H4 (cell line): ENCODE measurements at regions not wholly inside any gene's neighbourhood (a gene's known extent, or its start where the extent isn't known, plus 50 kb on each side); places are given as distances from the start of the nearest gene placed in this dataset.

ENCODE experiments used
- DNase-seq: peaks from one replicate; pipeline ENCODE4 v3.0.0-alpha.2; 2015; ENCODE audit warnings: low spot score

GRCh38 chr3:193780397-193780796 lies 187.4 kb downstream of the OPA1 start:
- no peak for DNase-seq

GRCh38 chr3:193780810-193781478 lies 187.9 kb downstream of the OPA1 start:
- peak; percentile 76 for DNase-seq

GRCh38 chr3:193782276-193782647 lies 189.3 kb downstream of the OPA1 start:
- DNase-seq, result peak; percentile 90

- DNase-seq, result no peak
Observed at GRCh38 chr3:193782747-193783146, 189.7 kb downstream of the OPA1 start.

- peak; percentile 37 for DNase-seq
Observed at GRCh38 chr3:193783166-193783896, 190.3 kb downstream of the OPA1 start.

- DNase-seq, result no peak
Observed at GRCh38 chr3:193784822-193785221, 191.8 kb downstream of the OPA1 start.

GRCh38 chr3:193787496-193787870 lies 194.5 kb downstream of the OPA1 start:
- DNase-seq, result no peak

GRCh38 chr3:193788189-193788991 lies 195.4 kb downstream of the OPA1 start:
- peak; percentile 66 for DNase-seq

- no peak for DNase-seq
Observed at GRCh38 chr3:193789455-193789854, 196.4 kb downstream of the OPA1 start.

- no peak for DNase-seq
Observed at GRCh38 chr3:193790086-193790990, 197.3 kb downstream of the OPA1 start.

- no peak for DNase-seq
Observed at GRCh38 chr3:193791041-193792032, 198.3 kb downstream of the OPA1 start.

GRCh38 chr3:193793123-193793522 lies 200.1 kb downstream of the OPA1 start:
- no peak for DNase-seq

GRCh38 chr3:193794002-193794881 lies 201.2 kb downstream of the OPA1 start:
- no peak for DNase-seq

- DNase-seq, result no peak
Observed at GRCh38 chr3:193795062-193795690, 202.2 kb downstream of the OPA1 start.

- DNase-seq, result no peak
Observed at GRCh38 chr3:193796089-193796488, 203.1 kb downstream of the OPA1 start.

- DNase-seq, result no peak
Observed at GRCh38 chr3:193797566-193797965, 204.6 kb downstream of the OPA1 start.

- DNase-seq, result no peak
Observed at GRCh38 chr3:193798051-193798450, 205.0 kb downstream of the OPA1 start.

- DNase-seq, result no peak
Observed at GRCh38 chr3:193800138-193801043, 207.4 kb downstream of the OPA1 start.
